PC-9 (cell line): ENCODE measurements at regions not wholly inside any gene's neighbourhood (a gene's known extent, or its start where the extent isn't known, plus 50 kb on each side); places are given as distances from the start of the nearest gene placed in this dataset.

Experiments used
- CTCF ChIP-seq: fragments of 200-600 bp; sonication (generic); conservative IDR thresholded peaks from 2 replicates; pipeline ENCODE4 v1.6.1; 2017; ENCODE audit warnings: mixed run types, antibody characterized with exemption, mild to moderate bottlenecking, moderate library complexity
- EZH2 ChIP-seq: fragments of 200-600 bp; sonication (generic); IDR thresholded peaks from 2 replicates; pipeline ENCODE4 v1.8.0; 2017; ENCODE audit warnings: antibody characterized with exemption, low read depth

DNA sequence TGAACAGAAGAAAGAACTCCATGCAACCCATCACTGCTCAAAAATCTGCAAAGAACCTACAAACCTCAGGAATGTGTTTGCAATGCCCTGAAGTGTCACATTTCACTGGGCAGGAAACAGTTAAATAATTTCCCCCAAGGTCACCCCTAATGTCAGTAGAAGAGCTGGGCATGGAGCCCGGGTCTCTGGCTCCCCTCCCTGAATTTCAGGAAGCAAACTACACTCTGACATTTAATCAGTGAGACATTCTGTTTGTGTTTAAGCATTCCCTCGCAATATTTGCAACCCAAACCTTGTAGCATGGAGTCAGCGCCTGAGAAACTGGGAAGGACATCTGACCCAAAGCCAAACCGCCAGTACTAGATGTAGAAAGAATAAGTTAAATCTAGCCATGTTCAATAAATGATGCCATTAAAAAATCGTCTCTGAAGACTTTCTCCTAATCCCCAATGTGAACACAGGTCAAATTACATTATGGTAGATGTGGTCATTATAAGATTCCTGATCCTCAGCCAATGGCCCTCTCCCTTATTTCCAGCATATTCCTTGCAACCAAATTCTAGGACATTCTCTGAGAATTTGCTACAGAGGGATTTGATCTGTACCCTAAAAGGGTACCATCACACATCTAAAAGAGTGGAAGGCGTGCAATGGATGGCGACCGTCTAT, 91.2 kb upstream of the ADTRP start:
- TF ChIP-seq CTCF (no peak), EZH2 (no peak)
